ENCODE measurements at regions not wholly inside any gene's neighbourhood (a gene's known extent, or its start where the extent isn't known, plus 50 kb on each side); places are given as distances from the start of the nearest gene placed in this dataset.
"Not testable (repeated sequence)": the region's sequence is repeated elsewhere in the genome, so short reads cannot be mapped to it uniquely, and the experiment has no call there.

DNA sequence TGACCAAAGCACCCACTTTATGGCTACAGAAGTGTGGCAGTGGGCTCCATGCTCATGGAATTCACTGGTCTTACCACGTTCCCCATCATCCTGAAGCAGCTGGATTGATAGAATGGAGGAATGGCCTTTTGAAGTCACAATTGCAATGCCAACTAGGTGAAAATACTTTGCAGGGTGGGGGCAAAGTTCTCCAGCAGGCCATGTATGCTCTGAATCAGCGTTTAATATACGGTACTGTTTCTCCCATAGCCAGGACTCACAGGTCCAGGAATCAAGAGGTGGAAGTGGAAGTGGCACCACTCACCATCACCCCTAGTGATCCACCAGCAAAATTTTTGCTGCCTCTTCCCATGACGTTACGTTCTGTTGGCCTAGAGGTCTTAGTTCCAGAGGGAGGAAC, 60.5 kb upstream of the GMDS start:
- DNase-seq (no peak), ATAC-seq (ENCODE audit: poor library complexity) (no peak)
- intact Hi-C loops (cut with DNase I), result no loop called here

DNA sequence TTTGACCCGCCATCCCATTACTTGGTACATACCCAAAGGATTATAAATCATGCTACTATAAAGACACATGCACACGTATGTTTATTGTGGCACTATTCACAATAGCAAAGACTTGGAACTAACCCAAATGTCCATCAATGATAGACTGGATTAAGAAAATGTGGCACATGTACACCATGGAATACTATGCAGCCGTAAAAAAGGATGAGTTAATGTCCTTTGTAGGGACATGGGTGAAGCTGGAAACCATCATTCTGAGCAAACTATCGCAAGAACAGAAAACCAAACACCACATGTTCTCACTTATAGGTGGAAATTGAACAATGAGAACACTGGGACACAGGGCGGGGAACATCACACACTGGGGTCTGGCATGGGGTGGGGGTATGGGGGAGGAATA, 57.1 kb upstream of the GMDS start:
- intact Hi-C loops (cut with DNase I); DNase-seq; ATAC-seq (ENCODE audit: poor library complexity): not testable (repeated sequence)

DNA sequence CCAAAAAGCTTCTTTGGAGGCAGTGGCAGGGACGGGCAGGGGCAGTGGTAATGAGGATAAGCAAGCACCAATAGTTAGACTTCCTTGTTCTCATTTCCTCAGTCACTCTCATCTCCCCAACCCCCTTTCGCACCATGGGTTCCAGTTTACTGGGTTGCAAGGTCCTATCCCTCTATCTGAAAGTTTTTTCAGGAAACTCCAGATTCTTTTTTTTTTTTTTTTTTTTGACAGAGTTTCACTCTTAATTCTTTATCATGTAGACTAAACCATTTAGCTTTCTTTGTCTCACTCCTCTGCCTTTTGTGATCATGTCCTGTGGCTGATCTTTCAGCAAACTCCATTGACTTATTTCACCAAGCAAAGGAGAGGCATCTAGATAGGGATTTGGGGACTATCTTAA, 51.4 kb upstream of the GMDS start:
- DNase-seq (no peak), ATAC-seq (ENCODE audit: poor library complexity) (no peak)
- intact Hi-C loops (cut with DNase I), result no loop called here
